ENCODE measurements at regions not wholly inside any gene's neighbourhood (a gene's known extent, or its start where the extent isn't known, plus 50 kb on each side); places are given as distances from the start of the nearest gene placed in this dataset.
A peak's percentile ranks its signal among the peaks of the same experiment; 100 is the strongest.

GRCh38 chr1:29639741-29640427, 403.6 kb downstream of the PTPRU start:
- no peak for DNase-seq

- DNase-seq: no peak
Observed at GRCh38 chr1:29639156-29639736, 402.9 kb downstream of the PTPRU start.

GRCh38 chr1:29638281-29638680, 402.0 kb downstream of the PTPRU start:
- no peak for DNase-seq

- no peak for DNase-seq
Observed at GRCh38 chr1:29636936-29637335, 400.6 kb downstream of the PTPRU start.

- DNase-seq: no peak
Observed at GRCh38 chr1:29635501-29636263, 399.4 kb downstream of the PTPRU start.

- DNase-seq: no peak
Observed at GRCh38 chr1:29634746-29635335, 398.5 kb downstream of the PTPRU start.

- DNase-seq: no peak
Observed at GRCh38 chr1:29634324-29634723, 398.0 kb downstream of the PTPRU start.

GRCh38 chr1:29633771-29634170, 397.4 kb downstream of the PTPRU start:
- DNase-seq: peak; percentile 18

- DNase-seq: peak; percentile 19
Observed at GRCh38 chr1:29632806-29633615, 396.7 kb downstream of the PTPRU start.

- DNase-seq: no peak
Observed at GRCh38 chr1:29631836-29632805, 395.8 kb downstream of the PTPRU start.

GRCh38 chr1:29631361-29631760, 395.0 kb downstream of the PTPRU start:
- no peak for DNase-seq

GRCh38 chr1:29630756-29631155, 394.4 kb downstream of the PTPRU start:
- no peak for DNase-seq

GRCh38 chr1:29629814-29630516, 393.6 kb downstream of the PTPRU start:
- no peak for DNase-seq

GRCh38 chr1:29629401-29629800, 393.1 kb downstream of the PTPRU start:
- no peak for DNase-seq

- no peak for DNase-seq
Observed at GRCh38 chr1:29628190-29628589, 391.9 kb downstream of the PTPRU start.

- DNase-seq: no peak
Observed at GRCh38 chr1:29626726-29627125, 390.4 kb downstream of the PTPRU start.

GRCh38 chr1:29626066-29626465, 389.7 kb downstream of the PTPRU start:
- DNase-seq: no peak

- no peak for DNase-seq
Observed at GRCh38 chr1:29625084-29625420, 388.7 kb downstream of the PTPRU start.

GRCh38 chr1:29624320-29625083, 388.2 kb downstream of the PTPRU start:
- DNase-seq: no peak

- no peak for DNase-seq
Observed at GRCh38 chr1:29623501-29623900, 387.2 kb downstream of the PTPRU start.

All from COR-L47 (cell line).